Smooth muscle cell (in vitro differentiated cells): ENCODE measurements at regions not wholly inside any gene's neighbourhood (a gene's known extent, or its start where the extent isn't known, plus 50 kb on each side); places are given as distances from the start of the nearest gene placed in this dataset.

Experiments
- DNase-seq: peaks from one replicate; lab custom pipeline; 2025; ENCODE audit not compliant: unreplicated experiment; lab: John Stamatoyannopoulos, UW
- H2AFZ ChIP-seq: fragments of 200-600 bp; sonication (generic); 2 replicates; pipeline ENCODE4 v1.6.0; 2016; ENCODE audit warnings: antibody characterized with exemption, low read depth, mild to moderate bottlenecking
- H3F3A ChIP-seq: fragments of 200-600 bp; sonication (generic); 2 replicates; pipeline ENCODE4 v1.6.0; 2017; ENCODE audit warnings: antibody characterized with exemption, low read depth
- H3K27ac ChIP-seq: fragments of 200-600 bp; sonication (generic); 2 replicates; pipeline ENCODE4 v1.5.1; 2016; ENCODE audit warnings: low read depth, mild to moderate bottlenecking
- H3K27me3 ChIP-seq: fragments of 200-600 bp; sonication (generic); 2 replicates; pipeline ENCODE4 v1.6.1; 2016; ENCODE audit warnings: low read depth, mild to moderate bottlenecking
- H3K36me3 ChIP-seq: fragments of 200-600 bp; sonication (generic); 2 replicates; pipeline ENCODE4 v1.5.1; 2016; ENCODE audit warnings: low read depth
- H3K4me1 ChIP-seq: fragments of 200-600 bp; sonication (generic); 2 replicates; pipeline ENCODE4 v1.5.1; 2016; ENCODE audit warnings: low read depth
- H3K4me2 ChIP-seq: fragments of 200-600 bp; sonication (generic); 2 replicates; pipeline ENCODE4 v1.6.0; 2016; ENCODE audit warnings: mild to moderate bottlenecking
- H3K4me3 ChIP-seq: fragments of 200-600 bp; sonication (generic); 2 replicates; pipeline ENCODE4 v1.5.1; 2016; ENCODE audit warnings: mild to moderate bottlenecking
- H3K79me2 ChIP-seq: fragments of 200-600 bp; sonication (generic); 2 replicates; pipeline ENCODE4 v1.6.0; 2016; ENCODE audit warnings: low read depth, mild to moderate bottlenecking
- H3K9ac ChIP-seq: fragments of 200-600 bp; sonication (generic); 2 replicates; pipeline ENCODE4 v1.6.0; 2016; ENCODE audit warnings: low read depth
- H3K9me3 ChIP-seq: fragments of 200-600 bp; sonication (generic); replicated peaks from 2 replicates; pipeline ENCODE4 v1.5.1; 2016; ENCODE audit warnings: low read depth
- H4K20me1 ChIP-seq: fragments of 200-600 bp; sonication (generic); 2 replicates; pipeline ENCODE4 v1.6.0; 2016; ENCODE audit warnings: low read depth
- whole genome bisulfite sequencing: methylation state at CpG from one replicate; pipeline ENCODE4 v1.1.7; 2016; ENCODE audit warnings: low lambda C conversion rate; 5-methylcytosine and 5-hydroxymethylcytosine counted together
- TF ChIP-seq, protein P1 (sequence below): fragments of 200-600 bp; sonication (generic); IDR thresholded peaks from 2 replicates; pipeline ENCODE4 v1.5.1; 2017; ENCODE audit warnings: borderline replicate concordance, mild to moderate bottlenecking, antibody characterized with exemption; ENCODE audit not compliant: insufficient read depth, poor library complexity, severe bottlenecking

- no peaks in the 10 kb centered on the region for H3K4me1 ChIP-seq
- no peaks in the 10 kb centered on the region for H3K9me3 ChIP-seq
- no peak overlapping the region for H3K9ac ChIP-seq
- H3K4me3 ChIP-seq, result no peak overlapping the region
- no peak overlapping the region for H3K4me2 ChIP-seq
- no peaks in the 10 kb centered on the region for H3K27me3 ChIP-seq
- no peaks in the 10 kb centered on the region for H3K36me3 ChIP-seq
- H3F3A ChIP-seq, result no peaks in the 10 kb centered on the region
- H4K20me1 ChIP-seq, result no peaks in the 10 kb centered on the region
- no peak for DNase-seq
- TF ChIP-seq, protein P1, sequence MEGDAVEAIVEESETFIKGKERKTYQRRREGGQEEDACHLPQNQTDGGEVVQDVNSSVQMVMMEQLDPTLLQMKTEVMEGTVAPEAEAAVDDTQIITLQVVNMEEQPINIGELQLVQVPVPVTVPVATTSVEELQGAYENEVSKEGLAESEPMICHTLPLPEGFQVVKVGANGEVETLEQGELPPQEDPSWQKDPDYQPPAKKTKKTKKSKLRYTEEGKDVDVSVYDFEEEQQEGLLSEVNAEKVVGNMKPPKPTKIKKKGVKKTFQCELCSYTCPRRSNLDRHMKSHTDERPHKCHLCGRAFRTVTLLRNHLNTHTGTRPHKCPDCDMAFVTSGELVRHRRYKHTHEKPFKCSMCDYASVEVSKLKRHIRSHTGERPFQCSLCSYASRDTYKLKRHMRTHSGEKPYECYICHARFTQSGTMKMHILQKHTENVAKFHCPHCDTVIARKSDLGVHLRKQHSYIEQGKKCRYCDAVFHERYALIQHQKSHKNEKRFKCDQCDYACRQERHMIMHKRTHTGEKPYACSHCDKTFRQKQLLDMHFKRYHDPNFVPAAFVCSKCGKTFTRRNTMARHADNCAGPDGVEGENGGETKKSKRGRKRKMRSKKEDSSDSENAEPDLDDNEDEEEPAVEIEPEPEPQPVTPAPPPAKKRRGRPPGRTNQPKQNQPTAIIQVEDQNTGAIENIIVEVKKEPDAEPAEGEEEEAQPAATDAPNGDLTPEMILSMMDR, result no peak
- no peak overlapping the region for H2AFZ ChIP-seq
- WGBS, result 68% methylated on average over 4 of the region's 4 CpGs
- no peaks in the 10 kb centered on the region for H3K79me2 ChIP-seq
- no peak overlapping the region for H3K27ac ChIP-seq
Measured at GRCh38 chr12:90729736-90730135, 225.2 kb downstream of the CCER1 start.

- Histone ChIP-seq H3K36me3 (no peaks in the 10 kb centered on the region), H4K20me1 (no peaks in the 10 kb centered on the region), H3K9me3 (no peaks in the 10 kb centered on the region), H3K9ac (no peak overlapping the region), H3F3A (no peaks in the 10 kb centered on the region), H3K27ac (no peak overlapping the region), H3K4me2 (no peak overlapping the region), H3K4me1 (no peaks in the 10 kb centered on the region), H3K27me3 (peaks cover 4% of the 10 kb centered on the region), H3K79me2 (no peaks in the 10 kb centered on the region), H2AFZ (no peak overlapping the region), H3K4me3 (no peak overlapping the region)
- TF ChIP-seq, protein P1, result no peak
- WGBS, result 88% methylated on average over 2 of the region's 2 CpGs
- no peak for DNase-seq
Measured at GRCh38 chr12:90712671-90713070, 242.3 kb downstream of the CCER1 start.

GRCh38 chr12:90710711-90711110 lies 244.3 kb downstream of the CCER1 start:
- no peak overlapping the region for H3K4me3 ChIP-seq
- no peak overlapping the region for H3K9ac ChIP-seq
- no peak overlapping the region for H3K4me2 ChIP-seq
- H3F3A ChIP-seq, result no peaks in the 10 kb centered on the region
- TF ChIP-seq, protein P1, result no peak
- H3K27ac ChIP-seq, result no peak overlapping the region
- H2AFZ ChIP-seq, result no peak overlapping the region
- H3K79me2 ChIP-seq, result no peaks in the 10 kb centered on the region
- H3K36me3 ChIP-seq, result no peaks in the 10 kb centered on the region
- H3K27me3 ChIP-seq, result peaks cover 4% of the 10 kb centered on the region
- no peaks in the 10 kb centered on the region for H3K4me1 ChIP-seq
- no peak for DNase-seq
- H4K20me1 ChIP-seq, result no peaks in the 10 kb centered on the region
- WGBS, result 94% methylated on average over 3 of the region's 3 CpGs
- H3K9me3 ChIP-seq, result no peaks in the 10 kb centered on the region

GRCh38 chr12:90706036-90706435 lies 248.9 kb downstream of the CCER1 start:
- Histone ChIP-seq H3F3A (no peaks in the 10 kb centered on the region), H3K79me2 (no peaks in the 10 kb centered on the region), H2AFZ (no peak overlapping the region), H3K27me3 (no peaks in the 10 kb centered on the region), H3K9me3 (no peaks in the 10 kb centered on the region), H3K4me2 (no peak overlapping the region), H3K9ac (no peak overlapping the region), H3K4me1 (no peaks in the 10 kb centered on the region), H3K36me3 (no peaks in the 10 kb centered on the region), H3K27ac (no peak overlapping the region), H4K20me1 (no peaks in the 10 kb centered on the region), H3K4me3 (no peak overlapping the region)
- TF ChIP-seq, protein P1, result no peak
- no peak for DNase-seq
- WGBS, result 95% methylated on average over 10 of the region's 10 CpGs
